GM19455 (cell line): ENCODE measurements at regions not wholly inside any gene's neighbourhood (a gene's known extent, or its start where the extent isn't known, plus 50 kb on each side); places are given as distances from the start of the nearest gene placed in this dataset.

Source experiments
- ATAC-seq: cut with Tn5 transposase; IDR thresholded peaks from one replicate; pipeline ENCODE4 v1.9.1; 2021; ENCODE audit not compliant: unreplicated experiment

DNA sequence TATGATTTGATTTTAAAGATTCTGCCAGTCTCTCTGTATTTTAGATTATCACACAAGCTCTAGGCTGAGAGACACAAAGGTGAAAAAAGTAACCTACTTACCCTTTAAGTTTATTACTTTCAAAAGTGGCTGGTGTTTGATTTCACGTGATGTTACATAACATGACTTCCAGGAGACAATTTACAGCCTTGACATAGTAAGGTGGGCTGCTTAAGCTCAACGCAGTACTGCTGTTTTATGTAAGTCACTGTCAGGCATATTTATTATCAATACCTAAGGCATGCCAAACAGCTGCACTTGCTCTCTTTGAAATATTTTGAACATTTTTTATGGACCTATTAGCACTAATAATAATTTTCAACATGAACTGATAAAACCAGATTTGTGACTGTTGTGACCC, 451.5 kb upstream of the FAM241A start:
- no peak for ATAC-seq

DNA sequence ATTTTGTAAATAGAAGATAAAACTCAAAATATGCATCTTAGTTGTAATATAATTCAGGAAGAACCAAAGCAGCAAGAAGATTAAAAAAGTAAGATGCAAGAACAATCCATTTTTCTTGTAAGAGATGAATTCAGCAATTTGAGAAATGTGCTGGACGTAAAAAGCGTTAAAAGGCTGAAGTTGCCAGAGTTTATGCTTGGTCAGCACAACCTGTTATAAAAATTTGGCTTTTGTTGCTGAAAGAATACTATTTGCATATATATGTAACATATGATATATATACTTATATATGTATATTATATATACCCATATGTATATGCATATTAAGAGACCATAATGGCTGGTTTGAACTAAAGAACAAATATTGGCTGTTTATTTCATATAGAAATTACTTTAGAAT, 449.6 kb upstream of the FAM241A start:
- ATAC-seq: no peak

DNA sequence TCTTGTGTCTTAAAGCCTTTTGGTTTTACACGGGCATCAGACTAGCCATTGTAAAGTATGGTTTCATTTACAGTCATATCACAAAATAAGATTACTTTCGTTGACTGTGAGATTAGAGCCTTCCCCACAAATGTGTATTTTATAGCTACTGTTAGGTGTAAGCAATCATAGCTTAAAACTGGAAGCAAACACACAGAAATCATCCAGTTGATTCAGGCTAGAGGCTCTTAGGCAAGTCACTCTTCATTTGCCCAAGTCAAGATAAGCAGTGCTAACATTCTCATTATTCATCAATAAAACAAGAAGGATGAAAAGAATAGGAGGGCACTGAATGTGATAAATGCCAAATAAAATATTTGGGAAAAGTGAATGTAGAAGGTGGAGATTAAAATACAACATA, 448.7 kb upstream of the FAM241A start:
- no peak for ATAC-seq

DNA sequence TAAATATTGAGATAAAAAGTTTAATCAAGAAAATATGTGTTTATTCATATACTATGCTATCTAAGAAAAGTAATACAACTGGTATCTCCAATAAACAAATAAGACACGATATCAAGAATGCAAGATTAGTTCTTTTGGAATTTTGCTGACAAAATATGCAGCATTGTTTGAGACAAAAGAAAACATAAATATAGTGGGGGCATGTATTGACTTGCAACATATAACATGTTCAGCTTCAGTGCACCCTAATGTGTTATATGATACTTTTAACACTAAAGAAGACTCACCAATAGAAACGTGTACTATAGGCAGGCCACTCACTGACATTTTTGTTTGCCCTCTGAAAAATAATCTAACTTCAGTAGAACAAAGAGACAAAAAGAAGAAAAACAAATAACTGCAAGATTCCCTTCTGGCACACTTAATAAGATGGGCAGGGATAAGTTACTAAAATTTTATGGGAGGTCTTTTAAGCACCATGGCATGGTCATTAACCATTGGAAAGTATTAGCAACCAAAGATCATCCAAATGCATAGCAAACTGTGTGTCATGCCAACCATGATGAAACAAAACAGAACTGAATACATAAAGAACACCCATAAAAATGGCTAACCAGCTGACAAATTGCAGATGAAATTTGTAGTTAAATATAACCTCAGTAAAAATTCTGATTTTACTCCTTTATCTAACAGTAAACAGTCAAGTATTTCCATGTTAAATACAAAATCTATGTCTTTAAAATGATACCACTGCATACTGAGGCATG, 447.9 kb upstream of the FAM241A start:
- ATAC-seq: no peak

DNA sequence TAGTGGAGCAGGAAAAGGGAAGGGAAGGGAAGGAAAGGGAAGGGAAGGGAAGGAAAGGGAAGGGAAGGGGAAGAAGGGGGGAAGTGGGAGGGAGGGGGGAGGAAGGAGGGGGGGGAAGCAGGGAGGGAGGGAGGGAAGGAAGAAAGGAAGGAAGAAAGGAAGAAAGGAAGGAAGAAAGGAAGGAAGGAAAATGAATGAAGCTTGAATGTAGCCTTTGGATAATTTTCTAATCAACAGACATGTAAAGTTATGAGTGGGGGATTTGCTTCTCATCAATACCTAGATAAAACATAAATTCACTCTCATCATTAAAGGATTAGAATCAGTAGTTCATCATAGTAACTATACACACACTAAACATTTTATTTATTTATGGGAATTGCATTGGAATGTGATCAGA, 446.9 kb upstream of the FAM241A start:
- no peak for ATAC-seq

DNA sequence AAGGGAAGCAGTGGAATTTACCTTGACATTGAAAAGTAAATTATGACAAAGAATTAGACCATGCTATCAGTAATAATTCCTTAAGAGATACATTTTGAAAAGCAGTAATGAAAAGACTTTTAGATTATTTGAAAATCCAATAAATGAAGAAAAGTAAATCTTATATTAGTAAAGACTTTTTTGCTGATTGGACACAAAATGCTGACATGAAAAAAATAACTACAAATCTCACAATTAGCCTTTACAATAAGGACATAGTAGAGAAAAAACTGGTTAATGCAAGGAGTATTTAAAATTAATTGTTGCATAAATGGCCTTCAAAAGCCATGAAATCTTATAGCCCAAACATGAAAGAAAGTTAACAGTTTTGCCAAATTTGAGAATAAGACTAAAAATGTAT, 446.1 kb upstream of the FAM241A start:
- no peak for ATAC-seq

DNA sequence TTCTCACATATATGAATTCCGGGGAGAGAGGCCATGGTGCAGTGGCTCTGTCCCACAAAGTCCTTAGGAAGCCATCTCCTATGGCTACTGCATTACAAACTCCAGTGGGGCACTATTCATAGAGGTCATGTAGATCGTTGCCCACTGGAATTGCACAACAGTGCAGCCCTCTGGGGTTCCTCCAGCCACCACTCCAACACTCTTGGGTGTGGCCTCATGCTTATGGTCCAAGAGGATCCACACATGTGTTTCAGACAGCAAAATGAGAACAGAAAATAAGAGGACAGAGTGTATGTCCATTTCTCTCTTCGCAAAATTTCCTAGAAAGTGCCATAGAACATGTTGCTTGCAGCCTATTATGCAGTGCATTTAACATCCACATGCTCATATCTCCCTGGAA, 444.2 kb upstream of the FAM241A start:
- no peak for ATAC-seq

DNA sequence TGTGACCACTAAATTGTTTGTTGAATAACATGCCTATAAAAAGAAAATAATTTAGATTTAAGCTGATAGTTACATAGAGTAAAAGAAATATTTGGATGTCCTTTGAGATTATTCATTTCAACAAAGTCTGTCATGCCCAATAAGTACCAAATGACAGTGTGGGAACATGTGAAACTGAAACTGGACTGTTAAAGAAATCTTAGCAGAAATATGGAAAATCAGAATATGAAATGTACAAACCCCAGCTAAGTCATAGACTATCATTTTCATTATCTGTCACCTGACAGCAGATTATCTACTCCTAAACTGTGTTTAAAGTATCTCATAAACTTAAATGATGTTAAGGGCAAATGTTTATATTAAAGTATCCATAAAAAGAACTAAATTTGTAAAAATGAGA, 437.8 kb upstream of the FAM241A start:
- ATAC-seq: no peak

DNA sequence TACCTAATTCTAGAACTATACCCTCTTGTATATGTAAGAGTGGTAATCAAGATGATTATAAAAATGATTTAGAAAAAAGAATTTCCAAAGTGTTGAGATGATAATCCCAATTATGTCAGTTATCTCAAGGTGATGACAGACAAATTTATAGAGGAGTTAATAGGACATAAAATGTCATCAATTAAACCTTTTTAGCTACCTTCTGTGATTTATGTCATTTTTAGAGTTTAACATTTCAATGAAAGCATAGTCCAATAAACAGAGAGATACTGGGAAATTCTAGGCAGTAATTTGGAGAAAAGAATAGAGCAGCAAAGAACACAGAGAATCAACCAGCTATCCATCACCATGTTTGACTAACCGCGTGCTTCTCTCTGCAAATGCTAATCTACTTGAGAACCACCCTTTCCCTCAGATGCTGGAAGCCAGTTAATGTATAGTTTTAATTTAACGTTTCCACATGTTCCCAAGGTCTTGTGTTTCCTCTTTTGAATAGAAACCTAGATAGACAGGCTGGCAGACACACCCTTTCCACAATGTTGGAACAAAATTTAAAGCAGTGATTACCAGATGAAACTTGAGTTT, 433.1 kb upstream of the FAM241A start:
- no peak for ATAC-seq

DNA sequence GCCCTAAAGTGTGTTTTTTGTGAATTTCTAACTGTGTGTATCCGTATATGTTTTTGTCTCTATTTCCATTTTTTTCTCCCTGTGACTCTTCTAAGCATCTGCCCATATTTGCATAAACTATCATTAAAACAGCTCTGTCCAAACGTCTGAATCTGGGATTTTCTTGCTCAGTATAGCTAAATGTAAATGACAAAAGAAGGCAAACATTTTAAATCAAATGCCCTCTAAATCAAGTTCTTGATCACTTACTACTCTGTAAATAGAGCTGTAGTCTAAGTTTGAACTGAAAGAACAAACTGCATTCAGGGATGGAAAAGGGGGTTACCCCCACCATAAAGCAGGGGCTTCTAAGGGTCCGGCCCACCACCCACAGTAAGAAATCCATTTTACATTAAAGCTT, 432.0 kb upstream of the FAM241A start:
- ATAC-seq: no peak

DNA sequence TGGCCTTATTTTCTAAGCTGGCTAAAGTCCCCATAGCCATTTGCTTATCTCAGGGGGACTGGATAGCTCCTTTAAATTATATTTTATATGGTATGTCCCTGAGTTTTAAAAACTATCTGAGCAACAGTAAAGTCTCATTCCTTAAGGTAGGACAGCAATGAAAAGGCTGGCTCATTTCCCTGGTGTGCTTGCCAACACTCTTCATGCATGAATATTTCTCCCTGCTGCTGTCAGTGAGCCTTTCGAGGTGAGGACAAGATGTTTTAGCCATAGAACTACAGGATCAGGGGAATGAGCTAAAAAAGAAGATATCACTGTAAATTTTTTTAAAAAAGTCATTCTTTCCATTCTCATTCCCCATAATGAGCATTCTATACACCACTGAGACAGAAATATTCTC, 427.3 kb upstream of the FAM241A start:
- no peak for ATAC-seq

DNA sequence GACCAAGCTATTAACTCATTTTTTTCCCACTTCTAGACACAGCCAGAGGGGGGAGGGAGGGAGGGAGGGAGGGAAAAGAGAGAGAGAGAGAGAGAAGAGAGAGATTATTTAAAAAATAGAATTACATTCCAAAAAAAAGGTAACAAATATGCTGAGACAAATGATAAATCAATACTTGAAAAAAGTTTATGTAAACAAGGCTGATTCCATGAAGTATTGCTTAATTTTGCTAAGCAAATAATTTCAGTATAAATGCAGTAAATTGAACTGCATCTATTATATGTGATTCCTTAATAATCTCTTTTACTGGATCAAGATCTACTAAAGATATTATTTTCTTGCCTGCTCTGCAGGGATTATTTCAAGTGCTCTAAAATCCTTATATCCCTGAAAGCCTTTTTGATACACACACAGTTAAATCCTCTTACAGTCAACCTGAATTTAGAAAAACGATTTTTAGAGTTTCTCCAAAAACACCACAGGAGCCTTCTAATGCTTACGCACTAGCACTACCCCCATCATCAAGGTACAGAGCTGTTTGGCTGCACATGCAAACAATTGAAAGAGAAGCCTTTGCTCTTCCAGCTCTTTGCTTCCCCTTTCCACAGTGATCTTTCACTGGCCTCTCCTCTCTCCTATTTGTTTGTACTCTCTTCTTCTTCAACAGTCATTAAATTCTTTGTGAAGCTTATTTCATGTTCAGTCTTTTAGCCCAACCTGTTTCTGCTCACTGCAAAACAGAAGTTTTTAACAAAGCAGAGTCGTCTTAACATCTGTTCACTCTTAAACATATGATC, 426.3 kb upstream of the FAM241A start:
- no peak for ATAC-seq

DNA sequence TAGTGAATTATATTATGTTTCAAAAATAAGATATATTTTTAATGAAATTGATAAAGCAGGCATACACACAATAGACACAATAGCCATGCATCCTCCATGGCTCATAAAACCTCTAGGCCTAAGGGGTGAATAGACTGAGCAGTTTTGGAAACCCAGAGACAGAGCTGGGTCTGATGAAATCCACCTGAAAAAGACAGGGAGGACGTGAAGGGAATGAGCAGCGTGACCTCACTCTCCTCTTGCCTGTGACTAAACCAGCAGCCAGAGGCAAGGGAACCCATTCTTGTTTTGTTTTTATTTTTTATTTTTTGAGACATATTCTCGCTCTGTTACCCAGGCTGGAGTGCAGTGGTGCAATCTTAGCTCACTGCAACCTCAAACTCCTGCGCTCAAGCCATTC, 424.4 kb upstream of the FAM241A start:
- ATAC-seq: no peak

DNA sequence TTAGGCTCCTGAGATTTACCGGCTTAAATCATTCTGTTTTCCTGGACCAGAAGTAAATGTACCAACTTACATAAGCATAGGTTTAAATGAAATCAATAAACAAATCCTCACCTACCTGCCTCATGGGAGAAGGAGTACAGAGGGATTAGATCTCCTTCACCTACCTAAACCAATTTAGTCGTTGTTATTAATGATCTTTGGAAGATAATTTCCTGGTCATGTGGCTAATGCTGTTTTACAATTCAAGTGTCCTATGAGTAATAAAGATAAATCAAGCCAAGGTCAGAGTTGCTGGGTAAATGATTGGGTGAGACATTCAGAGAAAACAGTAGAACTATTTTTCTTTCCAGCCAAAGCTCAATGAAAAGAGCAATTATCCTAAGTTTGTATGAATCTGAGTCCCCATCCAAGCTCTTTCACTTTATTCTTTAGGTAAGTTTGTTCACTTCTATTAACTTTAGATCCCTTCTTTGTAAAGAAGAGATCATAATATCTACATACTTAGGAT, 423.0 kb upstream of the FAM241A start:
- ATAC-seq: no peak

DNA sequence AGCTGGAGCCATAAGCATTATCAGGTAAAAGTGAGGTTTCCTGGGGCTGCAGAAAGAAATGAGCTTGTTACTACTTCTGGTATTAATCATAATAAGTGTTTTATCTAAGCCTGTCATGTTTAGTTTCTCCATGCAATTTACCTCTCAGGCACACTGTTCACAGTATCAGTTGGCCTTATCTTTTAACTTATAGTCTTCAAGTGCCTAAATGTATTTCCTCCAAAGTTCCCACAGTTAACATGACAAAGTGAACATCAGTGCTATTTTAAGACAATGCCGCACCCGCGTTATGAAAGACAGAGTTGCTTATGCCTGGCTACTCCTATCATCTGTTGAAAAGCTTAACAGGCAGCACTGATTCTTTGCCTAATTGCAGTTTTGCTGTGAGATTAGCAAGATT, 408.7 kb upstream of the FAM241A start:
- no peak for ATAC-seq

DNA sequence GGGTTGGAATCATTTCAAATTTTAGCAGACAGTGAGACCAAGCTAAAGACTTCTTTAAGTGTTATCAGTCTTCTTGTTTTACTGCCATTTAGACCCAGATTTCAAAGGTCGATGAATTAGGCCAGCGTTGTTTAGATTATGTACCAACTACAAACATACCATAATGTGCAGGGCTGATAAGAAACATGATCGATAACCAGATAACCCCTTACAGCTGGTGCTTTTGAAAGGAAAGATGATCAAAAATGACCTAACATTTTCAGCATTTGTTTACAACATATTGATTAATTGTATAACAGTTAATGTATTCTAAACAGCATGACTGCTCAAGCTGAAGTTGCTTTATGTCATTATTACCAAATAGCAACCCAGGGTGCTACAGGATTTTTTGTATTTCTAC, 400.4 kb upstream of the FAM241A start:
- ATAC-seq: no peak

DNA sequence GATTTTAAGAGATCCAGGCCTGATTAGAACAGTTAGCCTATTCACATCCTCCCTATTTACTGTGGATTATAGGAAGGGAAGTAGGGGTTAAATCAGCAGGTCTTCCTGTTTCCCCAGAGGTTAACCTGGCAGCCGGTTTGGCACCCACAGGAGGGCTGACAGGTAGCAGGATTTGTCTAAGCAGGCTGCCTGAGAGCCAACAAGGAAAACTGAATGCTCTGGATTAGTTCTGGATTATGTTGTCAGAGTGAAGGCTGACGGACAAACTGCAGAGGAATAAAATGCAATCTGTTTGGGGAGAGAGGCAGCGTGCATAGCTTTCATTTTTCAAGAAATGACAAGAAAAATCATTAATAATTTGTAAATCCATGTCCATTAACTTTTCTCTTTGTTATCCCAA, 397.1 kb upstream of the FAM241A start:
- no peak for ATAC-seq

DNA sequence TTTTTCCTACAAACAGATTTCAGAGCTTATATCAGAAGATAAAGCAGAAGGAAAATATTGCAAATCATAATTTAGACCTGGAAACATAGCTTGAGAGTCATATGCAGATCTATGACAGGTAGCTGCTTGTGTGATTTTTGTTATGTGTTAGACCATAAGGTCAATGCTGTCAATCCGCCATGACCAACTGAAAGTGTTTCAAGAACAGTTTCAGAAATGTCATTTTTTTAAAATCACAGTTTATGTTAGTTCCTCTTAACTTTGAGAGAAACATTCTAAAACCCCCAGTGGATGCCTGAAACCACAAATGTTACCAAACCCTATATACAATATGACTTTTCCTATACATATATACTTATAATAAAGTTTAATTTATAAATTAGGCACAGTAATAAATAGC, 391.3 kb upstream of the FAM241A start:
- ATAC-seq: no peak

DNA sequence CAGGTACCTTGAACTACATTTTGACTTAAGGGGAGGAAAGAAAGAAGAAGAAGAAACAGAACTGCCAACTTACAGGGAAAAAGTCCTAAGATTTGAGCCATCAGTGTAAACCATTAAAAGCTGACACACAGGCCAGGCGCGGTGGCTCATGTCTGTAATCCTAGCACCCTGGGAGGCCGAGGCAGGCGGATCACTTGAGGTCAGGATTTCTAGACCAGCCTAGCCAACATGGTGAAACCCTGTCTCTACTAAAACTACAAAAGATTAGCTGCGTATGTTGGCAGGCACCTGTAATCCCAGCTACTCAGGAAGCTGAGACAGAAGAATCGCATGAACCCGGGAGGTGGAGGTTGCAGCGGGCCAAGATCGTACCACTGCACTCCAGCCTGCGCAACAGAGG, 389.7 kb upstream of the FAM241A start:
- ATAC-seq: no peak

DNA sequence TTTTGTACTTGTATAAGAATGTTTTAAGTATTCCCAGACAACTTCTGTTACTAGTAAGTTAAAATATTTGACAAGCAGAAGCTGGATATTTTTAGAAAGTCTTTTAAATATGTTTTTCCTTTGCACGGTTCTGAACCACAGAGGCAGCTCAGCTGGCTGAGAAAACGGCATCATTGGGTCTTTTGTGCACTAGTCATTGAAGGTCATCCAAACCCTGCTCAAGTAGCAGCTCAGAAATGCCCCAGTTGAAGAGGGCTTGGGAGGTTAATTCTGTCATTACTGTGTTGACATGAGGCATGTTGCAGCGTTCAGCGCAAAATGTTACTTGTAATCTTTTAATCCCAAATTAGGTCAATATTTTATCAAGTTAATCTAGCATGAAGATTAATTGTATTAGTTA, 383.7 kb upstream of the FAM241A start:
- no peak for ATAC-seq

DNA sequence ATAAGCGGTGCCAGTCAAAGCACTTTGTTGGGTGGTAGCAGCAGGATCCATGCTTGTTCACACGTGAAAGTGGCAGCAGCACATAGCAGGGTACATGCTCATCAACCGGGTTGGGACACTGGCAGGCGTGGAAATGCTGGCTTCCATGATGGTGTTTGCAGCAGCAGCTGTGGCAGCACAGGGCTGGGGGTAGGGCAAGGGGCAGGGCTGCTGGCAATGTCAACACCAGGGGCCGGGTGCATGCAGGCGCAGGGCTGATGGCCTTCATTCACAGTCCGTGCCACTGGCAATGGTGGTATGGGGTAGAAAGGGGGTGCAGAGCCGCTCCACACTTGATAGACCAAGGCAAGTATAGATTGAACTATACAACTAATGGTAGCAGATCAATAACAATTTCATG, 374.7 kb upstream of the FAM241A start:
- no peak for ATAC-seq

DNA sequence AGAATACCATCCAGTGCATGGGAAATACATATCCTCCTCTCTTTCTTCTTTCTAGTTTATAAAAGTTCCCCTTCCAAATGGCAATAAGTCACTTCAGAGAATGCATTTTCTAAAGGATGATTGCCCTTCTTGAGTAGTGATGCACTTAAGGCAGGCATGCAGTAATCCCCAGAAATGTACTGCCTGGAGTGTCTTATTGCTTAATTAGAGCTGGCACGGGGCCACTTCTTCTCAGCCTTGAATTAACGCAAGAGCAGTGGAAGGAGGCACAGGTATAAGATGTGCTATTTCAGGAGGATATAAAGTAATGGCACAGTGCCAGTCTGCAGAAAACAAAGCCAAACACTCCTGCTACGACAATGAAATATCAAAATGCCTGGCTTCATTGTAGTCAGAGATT, 371.4 kb upstream of the FAM241A start:
- no peak for ATAC-seq
